ENCODE measurements at regions not wholly inside any gene's neighbourhood (a gene's known extent, or its start where the extent isn't known, plus 50 kb on each side); places are given as distances from the start of the nearest gene placed in this dataset.

- TF ChIP-seq CTCF (conservative IDR thresholded peaks at IDR 0.05; ENCODE audit: low read length) (no peak), EZH2phosphoT487 (IDR thresholded peaks at IDR 0.05; ENCODE audit: borderline replicate concordance) (no peak)
Observed at GRCh38 chr7:69256634-69257081, 341.6 kb upstream of the AUTS2 start.
